A549 (cell line): ENCODE measurements at regions not wholly inside any gene's neighbourhood (a gene's known extent, or its start where the extent isn't known, plus 50 kb on each side); places are given as distances from the start of the nearest gene placed in this dataset.
A peak's percentile ranks its signal among the peaks of the same experiment; 100 is the strongest.

Experiments
- ATAC-seq, 2 experiments: fragments of 200-7000 bp in 1 of 2; fragments of >200 bp in 1 of 2; cut with Nextera tagmentation in 1 of 2; cut with Tn5 transposase in 1 of 2; 3 replicates each; pipeline versions ENCODE4 v1.8.0 to v1.9.1; 2018 to 2020; ENCODE audit warnings: mild to moderate bottlenecking in 1 of 2, moderate library complexity in 1 of 2
- CTCF ChIA-PET: fragments of 300-600 bp; sonication (Branson Sonifier 250); formaldehyde crosslinking; extraction: SDS; loops from one replicate; lab custom pipeline; 2021; ENCODE audit warnings: antibody characterized with exemption, inconsistent platforms; lab: Yijun Ruan, JAX
- POLR2A ChIA-PET: fragments of 350-600 bp; formaldehyde crosslinking; extraction: SDS; loops from one replicate; lab custom pipeline; 2021; ENCODE audit warnings: antibody characterized with exemption, inconsistent platforms; lab: Yijun Ruan, JAX
- DNase-seq, 2 experiments: peaks; one replicate each; pipeline versions ENCODE4 v3.0.0 to v3.0.0-alpha.2; 2011 to 2016; ENCODE audit warnings: low read depth in 1 of 2, low spot score in 1 of 2
- FAIRE-seq: peaks from 2 replicates; lab custom pipeline; 2011; peaks lifted over from hg19 to GRCh38; lab: Jason Lieb, UNC
- H3K27ac ChIP-seq, 2 experiments: fragments of >200 bp; sonication (Bioruptor Twin); formaldehyde crosslinking; 3 replicates each; pipeline ENCODE4 v1.5.1; 2016 to 2017
- H3K4me1 ChIP-seq: fragments of >200 bp; sonication (Bioruptor Twin); formaldehyde crosslinking; 3 replicates; pipeline ENCODE4 v1.6.1; 2016
- H3K4me2 ChIP-seq: fragments of >200 bp; sonication (Bioruptor Twin); formaldehyde crosslinking; 3 replicates; pipeline ENCODE4 v1.6.1; 2016
- H3K4me3 ChIP-seq: fragments of >200 bp; sonication (Bioruptor Twin); formaldehyde crosslinking; 3 replicates; pipeline ENCODE4 v1.5.1; 2016
- H3K9me3 ChIP-seq: fragments of >200 bp; sonication (Bioruptor Twin); formaldehyde crosslinking; 3 replicates; pipeline ENCODE4 v1.6.1; 2016
- CBX8 ChIP-seq: fragments of 200-600 bp; sonication (generic); IDR thresholded peaks from 2 replicates; pipeline ENCODE4 v1.6.1; 2016
- CEBPB ChIP-seq, 2 experiments: fragments of >200 bp in 1 of 2; sonication (Bioruptor Twin) in 1 of 2; formaldehyde crosslinking in 1 of 2; IDR thresholded peaks; 2 replicates each; pipeline ENCODE4 v1.6.1; 2012 to 2016
- CTCF ChIP-seq: fragments of >200 bp; sonication (Bioruptor Twin); formaldehyde crosslinking; IDR thresholded peaks from 3 replicates; pipeline ENCODE4 v1.5.1; 2016
- E2F6 ChIP-seq: IDR thresholded peaks from 2 replicates; pipeline ENCODE4 v1.6.1; 2012; ENCODE audit warnings: low read depth, borderline replicate concordance
- EHF ChIP-seq: fragments of 250-450 bp; sonication (Bioruptor Pico); IDR thresholded peaks from 2 replicates; pipeline ENCODE4 v1.5.0; 2020; ENCODE audit warnings: mild to moderate bottlenecking
- EHMT2 ChIP-seq: fragments of 200-600 bp; sonication (generic); IDR thresholded peaks from 2 replicates; pipeline ENCODE4 v1.6.1; 2016; ENCODE audit warnings: antibody characterized with exemption, low read depth, mild to moderate bottlenecking, moderate library complexity
- ELK1 ChIP-seq: fragments of 150-350 bp; IDR thresholded peaks from 2 replicates; pipeline ENCODE4 v1.6.1; 2014; ENCODE audit warnings: low read depth, mild to moderate bottlenecking, low read length
- ESRRA ChIP-seq: fragments of 150-350 bp; IDR thresholded peaks from 2 replicates; pipeline ENCODE4 v1.6.1; 2014; ENCODE audit warnings: mild to moderate bottlenecking, low read length, borderline replicate concordance
- FOSL2 ChIP-seq, 2 experiments: fragments of 450-650 bp in 1 of 2; fragments of >200 bp in 1 of 2; sonication (Bioruptor Twin) in 1 of 2; formaldehyde crosslinking; IDR thresholded peaks; 2 replicates each; pipeline versions ENCODE4 v1.5.0 to v1.6.1; 2016 to 2020; ENCODE audit warnings: mild to moderate bottlenecking in 1 of 2, moderate library complexity in 1 of 2
- HEYL ChIP-seq: fragments of 250-450 bp; sonication (Bioruptor Pico); IDR thresholded peaks from 2 replicates; pipeline ENCODE4 v1.8.0; 2021; ENCODE audit warnings: mild to moderate bottlenecking, moderate library complexity
- HOXA7 ChIP-seq: fragments of 250-450 bp; sonication (Bioruptor Pico); IDR thresholded peaks from 2 replicates; pipeline ENCODE4 v1.5.0; 2020; ENCODE audit warnings: mild to moderate bottlenecking, moderate library complexity
- JUNB ChIP-seq: fragments of >200 bp; sonication (Bioruptor Twin); formaldehyde crosslinking; IDR thresholded peaks from 2 replicates; pipeline ENCODE4 v1.6.1; 2016
- KDM5A ChIP-seq: fragments of 200-600 bp; sonication (generic); IDR thresholded peaks from 2 replicates; pipeline ENCODE4 v1.6.1; 2016; ENCODE audit warnings: antibody characterized with exemption, mild to moderate bottlenecking
- MAFK ChIP-seq: fragments of 450-650 bp; IDR thresholded peaks from 2 replicates; pipeline ENCODE4 v1.6.1; 2014; ENCODE audit not compliant: partially characterized antibody
- MYC ChIP-seq: IDR thresholded peaks from 2 replicates; pipeline ENCODE4 v1.6.1; 2012; ENCODE audit warnings: mild to moderate bottlenecking, inconsistent platforms, low read length, improper control_type of control experiment, borderline replicate concordance
- NFE2L2 ChIP-seq: fragments of 150-350 bp; conservative IDR thresholded peaks from 2 replicates; pipeline ENCODE4 v1.6.1; 2014; ENCODE audit warnings: low read length
- PHF8 ChIP-seq: fragments of 200-600 bp; sonication (generic); IDR thresholded peaks from 2 replicates; pipeline ENCODE4 v1.6.1; 2016; ENCODE audit warnings: low read depth, mild to moderate bottlenecking, antibody characterized with exemption, moderate library complexity, borderline replicate concordance
- RAD21 ChIP-seq, 2 experiments: fragments of >200 bp in 1 of 2; sonication (Bioruptor Twin) in 1 of 2; formaldehyde crosslinking in 1 of 2; IDR thresholded peaks in 1 of 2; conservative IDR thresholded peaks in 1 of 2; 2 replicates in 1 of 2; 3 replicates in 1 of 2; pipeline ENCODE4 v1.6.1; 2012 to 2018; ENCODE audit warnings: inconsistent platforms in 1 of 2
- RCOR1 ChIP-seq: fragments of 150-350 bp; IDR thresholded peaks from 2 replicates; pipeline ENCODE4 v1.6.1; 2014; ENCODE audit warnings: antibody characterized with exemption, low read length, low read depth
- SREBF2 ChIP-seq: fragments of 450-650 bp; IDR thresholded peaks from 2 replicates; pipeline ENCODE4 v1.6.1; 2014; ENCODE audit warnings: mild to moderate bottlenecking, moderate library complexity
- TP53 ChIP-seq: fragments of 250-450 bp; sonication (Bioruptor Pico); IDR thresholded peaks from 2 replicates; pipeline ENCODE4 v1.5.0; 2021; ENCODE audit warnings: mild to moderate bottlenecking, moderate library complexity
- ZFP36 ChIP-seq: fragments of 450-650 bp; IDR thresholded peaks from 2 replicates; pipeline ENCODE4 v1.6.1; 2014; ENCODE audit warnings: borderline replicate concordance; ENCODE audit not compliant: partially characterized antibody
- ZSCAN20 ChIP-seq: fragments of 250-450 bp; sonication (Bioruptor Pico); IDR thresholded peaks from 2 replicates; pipeline ENCODE4 v1.8.0; 2022; ENCODE audit warnings: mild to moderate bottlenecking, moderate library complexity
- WGBS: methylation state at CpG from one replicate; pipeline ENCODE4 v1.1.6; 2017; ENCODE audit errors: missing lambda C conversion rate; 5-methylcytosine and 5-hydroxymethylcytosine counted together

- TF ChIP-seq HOXA7 (CRISPR knock-in tag): no peak
- no peak for TF ChIP-seq ZSCAN20 (CRISPR knock-in tag)
- TF ChIP-seq MAFK: no peak
- TF ChIP-seq RAD21 (conservative IDR thresholded peaks at IDR 0.05 in 1 of 2, IDR thresholded peaks at IDR 0.05 in 1 of 2): no peak
- TF ChIP-seq PHF8: no peak
- no peak for TF ChIP-seq JUNB
These were observed 239.5 kb upstream of the SFSWAP start (continued) for GRCh38 chr12:131471271-131471905.

- DNase-seq: no peak
- 57% methylated on average over 17 of the region's 21 CpGs for WGBS
- Histone ChIP-seq H3K4me3 (no peak overlapping the region), H3K27ac (no peak overlapping the region), H3K9me3 (no peaks in the 10 kb centered on the region)
- CTCF ChIA-PET: interaction anchor here (0.7 to 1.7 kb wide), 2 partner anchors 9 to 17 kb away, joined by 3 to 5 read pairs; no protein-coding TSS in a partner anchor
- TF ChIP-seq RCOR1: no peak
- TF ChIP-seq EHF: no peak
- no peak for TF ChIP-seq ZFP36
- TF ChIP-seq FOSL2 (IDR thresholded peaks at IDR 0.05): no peak
- no peak for TF ChIP-seq FOSL2 (CRISPR knock-in tag; IDR thresholded peaks at IDR 0.05)
- TF ChIP-seq E2F6: no peak
- no peak for TF ChIP-seq HEYL (CRISPR knock-in tag)
- no peak for TF ChIP-seq MYC
- no peak for TF ChIP-seq ZSCAN20 (CRISPR knock-in tag)
- TF ChIP-seq SREBF2: no peak
- no peak for TF ChIP-seq CTCF
- no peak for TF ChIP-seq KDM5A
- no peak for TF ChIP-seq CEBPB (IDR thresholded peaks at IDR 0.05)
- TF ChIP-seq NFE2L2: no peak
- TF ChIP-seq PHF8: no peak
- no peak for TF ChIP-seq ESRRA
- no peak for TF ChIP-seq ELK1
- TF ChIP-seq CBX8: no peak
- no peak for TF ChIP-seq EHMT2
- no peak for TF ChIP-seq TP53 (CRISPR knock-in tag)
- TF ChIP-seq, all 56 proteins: peak for 0
- FAIRE-seq (no peak), ATAC-seq (peak in 1 of 2 experiments; percentile 9; a peak in 2 of 6 replicates)
- no peak overlapping the region for H3K4me2 ChIP-seq
- H3K4me1 ChIP-seq: no peaks in the 10 kb centered on the region
- POLR2A ChIA-PET: no interaction called here
These were observed 238.8 kb upstream of the SFSWAP start for GRCh38 chr12:131471946-131472732.
